Vagina (tissue), 2 donors: ENCODE measurements at regions not wholly inside any gene's neighbourhood (a gene's known extent, or its start where the extent isn't known, plus 50 kb on each side); places are given as distances from the start of the nearest gene placed in this dataset.

Experiments
- DNase-seq, 2 donors: peaks; one replicate each; pipeline ENCODE4 v3.0.0-alpha.2; 2017; ENCODE audit errors: extremely low spot score in 2 of 2
- H3K27ac ChIP-seq: fragments of 200-600 bp; sonication (generic); one replicate; pipeline ENCODE4 v1.5.1; 2019
- H3K27me3 ChIP-seq: fragments of 200-600 bp; sonication (generic); one replicate; pipeline ENCODE4 v1.5.1; 2019
- H3K36me3 ChIP-seq, 2 donors: fragments of 200-600 bp; sonication (generic); one replicate each; pipeline ENCODE4 v1.5.1; 2017 to 2019
- H3K4me1 ChIP-seq: fragments of 200-600 bp; sonication (generic); one replicate; pipeline ENCODE4 v1.5.1; 2019
- H3K4me3 ChIP-seq, 2 donors: fragments of 200-600 bp; sonication (generic); 1 replicate in 1 of 2; 2 replicates in 1 of 2; pipeline ENCODE4 v1.5.1; 2016 to 2019
- H3K9me3 ChIP-seq: fragments of 200-600 bp; sonication (generic); one replicate; pipeline ENCODE4 v1.5.1; 2019
- POLR2A ChIP-seq, 2 donors: fragments of 450-650 bp; IDR thresholded peaks; one replicate each; pipeline ENCODE4 v1.6.1; 2017; ENCODE audit warnings: antibody characterized with exemption in 2 of 2, mild to moderate bottlenecking in 2 of 2, moderate library complexity in 2 of 2
- POLR2AphosphoS5 ChIP-seq, 2 donors: sonication (generic); formaldehyde crosslinking; IDR thresholded peaks; one replicate each; pipeline ENCODE4 v1.9.0; 2017; ENCODE audit warnings: antibody characterized with exemption in 2 of 2, mild to moderate bottlenecking in 2 of 2, low read depth in 1 of 2; ENCODE audit not compliant: insufficient read depth in 1 of 2
- intact Hi-C: fragments of 100-400 bp; cut with DNase I; formaldehyde crosslinking; loops from one replicate; pipeline ENCODE4 v1.15.1; 2023
- TF ChIP-seq, protein P1 (sequence below), 3 experiments: fragments of 450-650 bp in 2 of 3; fragments of 200-600 bp in 1 of 3; sonication (generic) in 1 of 3; IDR thresholded peaks; one replicate each; pipeline ENCODE4 v1.5.1; 2017 to 2019; ENCODE audit warnings: antibody characterized with exemption in 3 of 3, mild to moderate bottlenecking in 2 of 3, moderate library complexity in 2 of 3

DNA sequence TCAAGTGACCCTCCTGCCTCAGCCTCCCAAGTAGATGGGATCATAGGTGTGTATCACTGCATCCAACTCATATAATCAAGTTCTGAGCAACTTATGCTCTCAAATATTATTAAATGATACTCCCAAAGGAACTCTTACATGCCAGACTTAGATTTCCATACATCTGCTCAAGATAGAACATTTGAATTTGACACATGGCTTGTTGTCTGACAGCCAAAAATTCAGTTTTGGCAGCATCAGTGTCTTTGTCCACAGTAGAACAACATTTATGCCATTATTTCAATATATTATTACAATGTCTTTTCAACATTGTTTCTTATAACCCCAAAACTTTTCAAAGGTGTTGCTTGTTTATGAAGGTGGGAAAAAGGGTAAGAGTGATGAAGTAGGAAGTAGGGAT, 116.2 kb downstream of the SUCNR1 start:
- no peaks in the 10 kb centered on the region for H3K27me3 ChIP-seq
- no peaks in the 10 kb centered on the region for H3K4me1 ChIP-seq
- no peaks in the 10 kb centered on the region for H3K36me3 ChIP-seq
- TF ChIP-seq, protein P1, sequence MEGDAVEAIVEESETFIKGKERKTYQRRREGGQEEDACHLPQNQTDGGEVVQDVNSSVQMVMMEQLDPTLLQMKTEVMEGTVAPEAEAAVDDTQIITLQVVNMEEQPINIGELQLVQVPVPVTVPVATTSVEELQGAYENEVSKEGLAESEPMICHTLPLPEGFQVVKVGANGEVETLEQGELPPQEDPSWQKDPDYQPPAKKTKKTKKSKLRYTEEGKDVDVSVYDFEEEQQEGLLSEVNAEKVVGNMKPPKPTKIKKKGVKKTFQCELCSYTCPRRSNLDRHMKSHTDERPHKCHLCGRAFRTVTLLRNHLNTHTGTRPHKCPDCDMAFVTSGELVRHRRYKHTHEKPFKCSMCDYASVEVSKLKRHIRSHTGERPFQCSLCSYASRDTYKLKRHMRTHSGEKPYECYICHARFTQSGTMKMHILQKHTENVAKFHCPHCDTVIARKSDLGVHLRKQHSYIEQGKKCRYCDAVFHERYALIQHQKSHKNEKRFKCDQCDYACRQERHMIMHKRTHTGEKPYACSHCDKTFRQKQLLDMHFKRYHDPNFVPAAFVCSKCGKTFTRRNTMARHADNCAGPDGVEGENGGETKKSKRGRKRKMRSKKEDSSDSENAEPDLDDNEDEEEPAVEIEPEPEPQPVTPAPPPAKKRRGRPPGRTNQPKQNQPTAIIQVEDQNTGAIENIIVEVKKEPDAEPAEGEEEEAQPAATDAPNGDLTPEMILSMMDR (IDR thresholded peaks at IDR 0.05), result no peak
- TF ChIP-seq POLR2AphosphoS5 (IDR thresholded peaks at IDR 0.05; ENCODE audit: insufficient read depth in 1 of 2, low read depth in 1 of 2) (no peak), POLR2A (IDR thresholded peaks at IDR 0.05) (no peak)
- H3K9me3 ChIP-seq, result no peaks in the 10 kb centered on the region
- no peak overlapping the region for H3K4me3 ChIP-seq
- no peak for DNase-seq
- intact Hi-C loops, result no loop called here
- H3K27ac ChIP-seq, result no peak overlapping the region

DNA sequence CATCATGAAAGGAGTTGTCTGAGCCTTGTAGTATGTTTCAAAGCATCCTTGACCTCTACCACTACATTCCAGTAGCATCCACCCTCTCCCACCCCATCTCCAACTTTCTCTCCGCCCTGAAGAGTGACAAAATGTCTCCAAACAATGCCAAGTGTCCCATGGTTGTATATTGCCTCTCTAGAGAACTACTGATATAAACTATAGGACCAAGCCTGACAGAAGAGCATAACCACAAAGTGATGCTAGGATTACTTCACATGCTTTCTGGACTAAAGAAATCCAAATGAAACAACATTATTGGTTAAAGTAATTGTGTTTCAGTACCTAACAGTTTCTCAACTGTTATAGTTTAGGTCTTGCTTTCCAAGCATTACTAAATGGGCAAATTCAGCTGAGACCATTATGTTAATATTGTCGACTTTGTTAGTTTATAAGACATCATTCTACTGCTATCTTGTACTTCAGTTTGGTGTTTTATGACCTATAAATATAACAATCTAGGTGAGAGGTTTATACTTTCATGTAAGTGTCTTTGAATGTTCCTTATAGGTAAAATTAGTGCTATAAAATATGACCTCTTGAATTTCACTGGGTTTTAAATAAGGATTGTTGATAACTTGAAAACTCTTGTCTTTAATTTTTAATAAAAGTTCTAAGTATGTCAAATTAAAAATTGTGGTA, 117.4 kb downstream of the SUCNR1 start:
- no peak for DNase-seq
- intact Hi-C loops, result no loop called here
- Histone ChIP-seq H3K4me1 (no peaks in the 10 kb centered on the region), H3K36me3 (no peaks in the 10 kb centered on the region), H3K27me3 (no peaks in the 10 kb centered on the region), H3K27ac (no peak overlapping the region), H3K9me3 (no peaks in the 10 kb centered on the region), H3K4me3 (no peak overlapping the region)
- TF ChIP-seq POLR2A (IDR thresholded peaks at IDR 0.05) (no peak), POLR2AphosphoS5 (IDR thresholded peaks at IDR 0.05; ENCODE audit: insufficient read depth in 1 of 2, low read depth in 1 of 2) (no peak)
- TF ChIP-seq, protein P1 (IDR thresholded peaks at IDR 0.05), result no peak

DNA sequence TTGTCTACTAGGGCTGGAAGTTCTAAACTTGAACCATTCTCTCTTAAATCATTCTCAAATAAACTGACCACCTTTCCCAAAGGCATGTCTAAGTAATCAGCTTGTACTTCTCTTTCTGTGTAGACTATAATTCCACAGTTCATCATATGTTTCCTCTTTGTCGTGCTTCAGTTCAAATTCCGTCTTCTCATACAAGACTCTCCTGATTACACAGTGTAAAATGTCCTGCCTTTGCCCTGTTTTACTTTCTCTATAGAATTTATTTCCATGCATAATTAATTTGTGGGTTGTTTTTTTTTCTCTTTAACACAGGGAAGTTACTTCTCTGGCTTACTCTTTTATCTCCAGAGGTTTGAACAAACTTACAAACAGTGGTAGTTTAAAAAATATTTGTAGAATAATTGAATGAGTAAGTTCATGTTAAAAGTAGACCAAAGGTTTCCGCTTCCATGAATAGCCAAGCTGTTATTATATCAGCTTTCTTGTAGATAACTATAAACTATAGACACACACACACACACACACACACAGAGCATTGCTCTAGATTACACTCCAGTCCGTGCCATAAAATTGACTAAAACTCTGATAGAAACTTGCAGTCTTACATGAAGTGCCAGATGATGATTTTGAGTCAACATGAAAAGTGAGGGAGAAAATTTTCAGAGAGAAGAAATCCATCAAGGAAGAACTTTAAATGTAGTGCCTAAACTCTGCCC, 119.0 kb downstream of the SUCNR1 start:
- Histone ChIP-seq H3K4me1 (no peaks in the 10 kb centered on the region), H3K36me3 (no peaks in the 10 kb centered on the region), H3K9me3 (no peaks in the 10 kb centered on the region), H3K27ac (no peak overlapping the region), H3K27me3 (no peaks in the 10 kb centered on the region), H3K4me3 (no peak overlapping the region)
- TF ChIP-seq, protein P1 (IDR thresholded peaks at IDR 0.05), result no peak
- no peak for DNase-seq
- intact Hi-C loops, result no loop called here

DNA sequence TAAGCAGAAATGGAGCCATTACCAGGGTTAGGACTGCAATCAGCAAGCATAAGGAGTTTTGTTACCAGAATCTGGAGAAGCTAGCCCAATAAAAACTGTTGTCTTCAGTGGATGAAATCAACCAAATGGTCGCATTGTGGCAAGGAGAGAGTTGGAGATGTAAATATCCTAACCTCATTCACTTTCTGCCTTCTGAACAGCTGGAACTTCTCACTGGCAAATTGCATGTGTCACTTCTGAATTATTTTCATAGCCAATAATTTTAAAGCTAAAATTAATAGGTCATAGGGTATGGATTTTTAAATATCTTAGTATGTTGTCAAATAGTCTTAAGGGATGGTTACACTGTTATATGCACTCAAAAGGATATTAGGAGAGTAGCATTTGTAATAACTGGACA, 121.6 kb downstream of the SUCNR1 start:
- Histone ChIP-seq H3K27me3 (no peaks in the 10 kb centered on the region), H3K4me1 (no peaks in the 10 kb centered on the region), H3K36me3 (no peaks in the 10 kb centered on the region), H3K9me3 (no peaks in the 10 kb centered on the region), H3K4me3 (no peak overlapping the region), H3K27ac (no peak overlapping the region)
- intact Hi-C loops, result no loop called here
- TF ChIP-seq, protein P1 (IDR thresholded peaks at IDR 0.05), result no peak
- TF ChIP-seq POLR2AphosphoS5 (IDR thresholded peaks at IDR 0.05; ENCODE audit: insufficient read depth in 1 of 2, low read depth in 1 of 2) (no peak), POLR2A (IDR thresholded peaks at IDR 0.05) (no peak)
- DNase-seq, result no peak

DNA sequence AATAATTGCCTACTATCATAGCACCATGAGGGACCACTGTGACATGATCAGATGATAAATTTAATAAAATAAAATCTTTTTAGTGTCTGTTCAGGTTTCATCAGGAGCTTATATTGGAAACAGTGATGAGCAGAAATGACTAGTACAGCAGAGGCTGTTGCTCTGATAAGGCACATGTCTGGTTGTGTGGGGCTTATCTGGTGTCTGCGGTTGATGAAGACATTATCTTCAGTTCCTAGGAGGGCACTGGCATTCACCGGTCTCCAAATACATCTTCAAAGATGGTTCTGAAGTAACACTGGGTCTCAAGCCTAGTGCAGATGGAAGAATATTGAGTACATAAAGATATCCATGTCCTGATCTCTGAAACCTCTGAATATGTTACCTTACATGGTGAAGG, 125.3 kb downstream of the SUCNR1 start:
- Histone ChIP-seq H3K4me3 (no peak overlapping the region), H3K9me3 (no peaks in the 10 kb centered on the region), H3K4me1 (no peaks in the 10 kb centered on the region), H3K27me3 (no peaks in the 10 kb centered on the region), H3K36me3 (no peaks in the 10 kb centered on the region), H3K27ac (no peak overlapping the region)
- TF ChIP-seq POLR2A (IDR thresholded peaks at IDR 0.05) (no peak), POLR2AphosphoS5 (IDR thresholded peaks at IDR 0.05; ENCODE audit: insufficient read depth in 1 of 2, low read depth in 1 of 2) (no peak)
- TF ChIP-seq, protein P1 (IDR thresholded peaks at IDR 0.05), result no peak
- intact Hi-C loops, result no loop called here
- DNase-seq, result no peak
